Cerebellar cortex (tissue), 1 donor: ENCODE measurements at regions not wholly inside any gene's neighbourhood (a gene's known extent, or its start where the extent isn't known, plus 50 kb on each side); places are given as distances from the start of the nearest gene placed in this dataset.
"Not testable (repeated sequence)": the region's sequence is repeated elsewhere in the genome, so short reads cannot be mapped to it uniquely, and the experiment has no call there.

ENCODE experiments used
- DNase-seq: peaks from one replicate; pipeline ENCODE4 v3.0.0-alpha.2; 2015; ENCODE audit warnings: low spot score

GRCh38 chr2:212913640-212914306 is 237.6 kb downstream of the IKZF2 start:
- DNase-seq, result no peak

GRCh38 chr2:212912445-212913103 is 238.8 kb downstream of the IKZF2 start:
- DNase-seq, result no peak

GRCh38 chr2:212911011-212911410 is 240.4 kb downstream of the IKZF2 start:
- DNase-seq, result no peak

- no peak for DNase-seq
Observed at GRCh38 chr2:212908682-212909435, 242.6 kb downstream of the IKZF2 start.

GRCh38 chr2:212908031-212908430 is 243.4 kb downstream of the IKZF2 start:
- no peak for DNase-seq

GRCh38 chr2:212906620-212907019 is 244.8 kb downstream of the IKZF2 start:
- no peak for DNase-seq

GRCh38 chr2:212905640-212906201 is 245.7 kb downstream of the IKZF2 start:
- no peak for DNase-seq

- no peak for DNase-seq
Observed at GRCh38 chr2:212904646-212905045, 246.8 kb downstream of the IKZF2 start.

- DNase-seq, result no peak
Observed at GRCh38 chr2:212903413-212903812, 248.0 kb downstream of the IKZF2 start.

- no peak for DNase-seq
Observed at GRCh38 chr2:212902421-212902820, 249.0 kb downstream of the IKZF2 start.

GRCh38 chr2:212901604-212902275 is 249.7 kb downstream of the IKZF2 start:
- no peak for DNase-seq

- DNase-seq, result no peak
Observed at GRCh38 chr2:212900715-212901114, 250.7 kb downstream of the IKZF2 start.

- no peak for DNase-seq
Observed at GRCh38 chr2:212898011-212898410, 253.4 kb downstream of the IKZF2 start.

GRCh38 chr2:212897296-212897695 is 254.1 kb downstream of the IKZF2 start:
- DNase-seq, result no peak

- DNase-seq, result no peak
Observed at GRCh38 chr2:212894026-212894425, 257.4 kb downstream of the IKZF2 start.

GRCh38 chr2:212893216-212893615 is 258.2 kb downstream of the IKZF2 start:
- no peak for DNase-seq

- DNase-seq, result peak; percentile 21
Observed at GRCh38 chr2:212892193-212892592, 259.2 kb downstream of the IKZF2 start.

- DNase-seq, result no peak
Observed at GRCh38 chr2:212891580-212891979, 259.8 kb downstream of the IKZF2 start.

- DNase-seq, result no peak
Observed at GRCh38 chr2:212882626-212883025, 268.8 kb downstream of the IKZF2 start.

GRCh38 chr2:212876556-212876955 is 274.9 kb downstream of the IKZF2 start:
- not testable (repeated sequence) for DNase-seq

- DNase-seq, result not testable (repeated sequence)
Observed at GRCh38 chr2:212875950-212876349, 275.5 kb downstream of the IKZF2 start.

- DNase-seq, result no peak
Observed at GRCh38 chr2:212873256-212873655, 278.2 kb downstream of the IKZF2 start.
